ENCODE measurements at regions not wholly inside any gene's neighbourhood (a gene's known extent, or its start where the extent isn't known, plus 50 kb on each side); places are given as distances from the start of the nearest gene placed in this dataset.

- no peak for TF ChIP-seq CTCF (IDR thresholded peaks at IDR 0.05)
- H3K27me3 Mint-ChIP-seq (ENCODE audit: low read depth, poor library complexity): no peaks in the 10 kb centered on the region
- H3K4me3 Mint-ChIP-seq: no peak overlapping the region
- no peaks in the 10 kb centered on the region for H3K9me3 Mint-ChIP-seq
- H3K27ac Mint-ChIP-seq: no peak overlapping the region
- DNase-seq: no peak
- no peaks in the 10 kb centered on the region for H3K4me1 Mint-ChIP-seq
- no peaks in the 10 kb centered on the region for H3K36me3 Mint-ChIP-seq (ENCODE audit: low read depth)
These were observed 390.9 kb upstream of the NRSN1 start for GRCh38 chr6:23735151-23735550.

GRCh38 chr6:23736577-23736976 lies 389.4 kb upstream of the NRSN1 start:
- Mint-ChIP-seq H3K27ac (no peak overlapping the region), H3K4me1 (no peaks in the 10 kb centered on the region), H3K4me3 (no peak overlapping the region), H3K9me3 (no peaks in the 10 kb centered on the region), H3K27me3 (ENCODE audit: low read depth, poor library complexity) (no peaks in the 10 kb centered on the region), H3K36me3 (ENCODE audit: low read depth) (no peaks in the 10 kb centered on the region)
- no peak for TF ChIP-seq CTCF (IDR thresholded peaks at IDR 0.05)
- no peak for DNase-seq

- no peaks in the 10 kb centered on the region for H3K9me3 Mint-ChIP-seq
- H3K27ac Mint-ChIP-seq: no peak overlapping the region
- H3K27me3 Mint-ChIP-seq (ENCODE audit: low read depth, poor library complexity): no peaks in the 10 kb centered on the region
- H3K4me1 Mint-ChIP-seq: peaks cover 9% of the 10 kb centered on the region
- DNase-seq: no peak
- H3K36me3 Mint-ChIP-seq (ENCODE audit: low read depth): no peaks in the 10 kb centered on the region
- no peak overlapping the region for H3K4me3 Mint-ChIP-seq
- TF ChIP-seq CTCF (IDR thresholded peaks at IDR 0.05): no peak
These were observed 378.8 kb upstream of the NRSN1 start for GRCh38 chr6:23747239-23747638.

GRCh38 chr6:23752414-23752813 lies 373.6 kb upstream of the NRSN1 start:
- peaks cover 6% of the 10 kb centered on the region for H3K4me1 Mint-ChIP-seq
- no peak overlapping the region for H3K27ac Mint-ChIP-seq
- TF ChIP-seq CTCF (IDR thresholded peaks at IDR 0.05): no peak
- H3K4me3 Mint-ChIP-seq: no peak overlapping the region
- no peaks in the 10 kb centered on the region for H3K36me3 Mint-ChIP-seq (ENCODE audit: low read depth)
- no peak for DNase-seq
- H3K9me3 Mint-ChIP-seq: peaks cover 18% of the 10 kb centered on the region
- peaks cover 4% of the 10 kb centered on the region for H3K27me3 Mint-ChIP-seq (ENCODE audit: low read depth, poor library complexity)

- no peaks in the 10 kb centered on the region for H3K4me1 Mint-ChIP-seq
- H3K9me3 Mint-ChIP-seq: peaks cover 25% of the 10 kb centered on the region
- no peak overlapping the region for H3K4me3 Mint-ChIP-seq
- H3K27ac Mint-ChIP-seq: no peak overlapping the region
- no peak for DNase-seq
- no peaks in the 10 kb centered on the region for H3K36me3 Mint-ChIP-seq (ENCODE audit: low read depth)
- TF ChIP-seq CTCF (IDR thresholded peaks at IDR 0.05): no peak
- H3K27me3 Mint-ChIP-seq (ENCODE audit: low read depth, poor library complexity): peaks cover 4% of the 10 kb centered on the region
These were observed 371.8 kb upstream of the NRSN1 start for GRCh38 chr6:23754197-23754596.

GRCh38 chr6:23775127-23775526 lies 350.9 kb upstream of the NRSN1 start:
- Mint-ChIP-seq H3K9me3 (no peaks in the 10 kb centered on the region), H3K4me3 (no peak overlapping the region), H3K4me1 (no peaks in the 10 kb centered on the region), H3K27me3 (ENCODE audit: low read depth, poor library complexity) (peaks cover 4% of the 10 kb centered on the region), H3K36me3 (ENCODE audit: low read depth) (no peaks in the 10 kb centered on the region), H3K27ac (no peak overlapping the region)
- DNase-seq: no peak
- TF ChIP-seq CTCF (IDR thresholded peaks at IDR 0.05): no peak

Measured in nephron progenitor cell (in vitro differentiated cells).